PC-3 (cell line): ENCODE measurements at regions not wholly inside any gene's neighbourhood (a gene's known extent, or its start where the extent isn't known, plus 50 kb on each side); places are given as distances from the start of the nearest gene placed in this dataset.

Source experiments
- CTCF ChIP-seq: fragments of 300-600 bp; sonication (generic); conservative IDR thresholded peaks from 2 replicates; pipeline ENCODE4 v1.5.1; 2017; ENCODE audit warnings: antibody characterized with exemption, low read depth, mild to moderate bottlenecking, low read length
- EZH2 ChIP-seq: fragments of 300-600 bp; sonication (generic); IDR thresholded peaks from one replicate; pipeline ENCODE4 v1.6.1; 2017; ENCODE audit warnings: antibody characterized with exemption, mild to moderate bottlenecking, low read length; ENCODE audit not compliant: unreplicated experiment
- EZH2phosphoT487 ChIP-seq: fragments of 300-600 bp; sonication (generic); IDR thresholded peaks from 2 replicates; pipeline ENCODE4 v1.6.1; 2018; ENCODE audit warnings: mild to moderate bottlenecking, antibody characterized with exemption, low read length, borderline replicate concordance

GRCh38 chr21:27045281-27045985 is 78.5 kb upstream of the ADAMTS5 start:
- TF ChIP-seq CTCF (no peak), EZH2 (no peak), EZH2phosphoT487 (no peak)
